OCI-LY1 (cell line): ENCODE measurements at regions not wholly inside any gene's neighbourhood (a gene's known extent, or its start where the extent isn't known, plus 50 kb on each side); places are given as distances from the start of the nearest gene placed in this dataset.

Experiments
- H2AFZ ChIP-seq: fragments of 200-600 bp; sonication (generic), shearing (Covaris generic); 2 replicates; pipeline ENCODE4 v1.6.0; 2014; ENCODE audit warnings: antibody characterized with exemption, mild to moderate bottlenecking, low read length
- H3F3A ChIP-seq: fragments of 200-600 bp; sonication (generic), shearing (Covaris generic); 2 replicates; pipeline ENCODE4 v1.6.0; 2014; ENCODE audit warnings: mild to moderate bottlenecking, antibody characterized with exemption, low read length, moderate library complexity; ENCODE audit not compliant: insufficient read depth
- H3K27ac ChIP-seq: fragments of 200-600 bp; sonication (generic); 2 replicates; pipeline ENCODE4 v1.5.1; 2014; ENCODE audit warnings: low read length, mixed run types, mild to moderate bottlenecking, low read depth; ENCODE audit not compliant: poor library complexity, severe bottlenecking
- H3K27me3 ChIP-seq: fragments of 200-600 bp; sonication (generic); 2 replicates; pipeline ENCODE4 v1.6.0; 2014; ENCODE audit warnings: antibody characterized with exemption, mild to moderate bottlenecking, low read length, moderate library complexity; ENCODE audit not compliant: insufficient read depth
- H3K36me3 ChIP-seq: fragments of 200-600 bp; sonication (generic); 2 replicates; pipeline ENCODE4 v1.6.1; 2014; ENCODE audit warnings: mild to moderate bottlenecking, antibody characterized with exemption, low read length, moderate library complexity, mixed read lengths; ENCODE audit not compliant: insufficient read depth
- H3K4me1 ChIP-seq: fragments of 200-600 bp; sonication (generic); 2 replicates; pipeline ENCODE4 v1.5.1; 2014; ENCODE audit warnings: mild to moderate bottlenecking, low read length, moderate library complexity; ENCODE audit not compliant: insufficient read depth, severe bottlenecking
- H3K4me2 ChIP-seq: fragments of 200-600 bp; sonication (generic), shearing (Covaris generic); 2 replicates; pipeline ENCODE4 v1.6.1; 2014; ENCODE audit warnings: low read length
- H3K4me3 ChIP-seq: fragments of 200-600 bp; sonication (generic); 2 replicates; pipeline ENCODE4 v1.5.1; 2014; ENCODE audit warnings: low read length, low read depth, mild to moderate bottlenecking, mixed read lengths; ENCODE audit not compliant: poor library complexity, severe bottlenecking
- H3K79me2 ChIP-seq: fragments of 200-600 bp; shearing (Covaris generic); 2 replicates; pipeline ENCODE4 v1.6.1; 2016; ENCODE audit warnings: mixed run types, low read length, mixed read lengths; ENCODE audit not compliant: insufficient read depth
- H3K9ac ChIP-seq: fragments of 200-600 bp; sonication (generic), shearing (Covaris generic); 2 replicates; pipeline ENCODE4 v1.6.1; 2014; ENCODE audit warnings: mild to moderate bottlenecking, low read length, mixed read lengths
- H3K9me2 ChIP-seq: fragments of 200-600 bp; sonication (generic), shearing (Covaris generic); 2 replicates; pipeline ENCODE4 v1.6.1; 2014; ENCODE audit warnings: low read depth, mild to moderate bottlenecking, low read length, mixed read lengths
- H3K9me3 ChIP-seq: fragments of 200-600 bp; shearing (Covaris generic); 2 replicates; pipeline ENCODE4 v1.6.1; 2014; ENCODE audit warnings: low read length, mixed read lengths
- H4K20me1 ChIP-seq: fragments of 200-600 bp; sonication (generic), shearing (Covaris generic); 2 replicates; pipeline ENCODE4 v1.6.0; 2016; ENCODE audit warnings: mild to moderate bottlenecking, low read length; ENCODE audit not compliant: insufficient read depth
- EZH2 ChIP-seq: fragments of 200-600 bp; sonication (generic), shearing (Covaris generic); IDR thresholded peaks from 2 replicates; pipeline ENCODE4 v1.8.0; 2017; ENCODE audit warnings: borderline replicate concordance, mixed run types, mild to moderate bottlenecking, antibody characterized with exemption, low read length, moderate library complexity, mixed read lengths
- TF ChIP-seq, protein P1 (sequence below): fragments of 200-600 bp; sonication (generic), shearing (Covaris generic); IDR thresholded peaks from 2 replicates; pipeline ENCODE4 v1.5.1; 2017; ENCODE audit warnings: mild to moderate bottlenecking, antibody characterized with exemption, low read length, moderate library complexity, mixed read lengths

DNA sequence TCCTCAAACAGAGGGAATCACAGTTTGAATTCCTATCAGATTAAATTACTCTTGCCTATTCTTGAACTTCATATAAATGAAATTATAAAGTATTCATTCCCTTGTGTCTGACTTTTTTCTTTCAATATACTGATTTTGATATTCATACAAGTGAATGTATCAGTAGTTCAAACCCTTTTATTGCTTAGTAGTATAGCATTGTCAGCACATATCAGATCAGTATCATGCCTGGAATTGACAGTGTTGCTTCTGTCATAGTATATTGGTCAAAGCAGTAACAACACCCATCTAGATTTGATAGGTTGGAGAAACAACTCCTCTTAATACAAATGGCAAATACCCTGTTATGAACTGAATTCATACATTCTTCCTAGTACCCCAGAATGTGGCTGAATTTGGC is 89.1 kb upstream of the SLC35F1 start:
- Histone ChIP-seq H2AFZ (no peak overlapping the region), H3K36me3 (no peaks in the 10 kb centered on the region), H3K9ac (no peak overlapping the region), H3K9me3 (no peaks in the 10 kb centered on the region), H3K4me1 (no peaks in the 10 kb centered on the region), H3K9me2 (no peaks in the 10 kb centered on the region), H3K79me2 (no peaks in the 10 kb centered on the region), H4K20me1 (no peaks in the 10 kb centered on the region), H3K4me3 (no peak overlapping the region), H3K27ac (no peak overlapping the region), H3F3A (no peaks in the 10 kb centered on the region), H3K27me3 (no peaks in the 10 kb centered on the region), H3K4me2 (no peak overlapping the region)
- TF ChIP-seq EZH2, result no peak
- TF ChIP-seq, protein P1, sequence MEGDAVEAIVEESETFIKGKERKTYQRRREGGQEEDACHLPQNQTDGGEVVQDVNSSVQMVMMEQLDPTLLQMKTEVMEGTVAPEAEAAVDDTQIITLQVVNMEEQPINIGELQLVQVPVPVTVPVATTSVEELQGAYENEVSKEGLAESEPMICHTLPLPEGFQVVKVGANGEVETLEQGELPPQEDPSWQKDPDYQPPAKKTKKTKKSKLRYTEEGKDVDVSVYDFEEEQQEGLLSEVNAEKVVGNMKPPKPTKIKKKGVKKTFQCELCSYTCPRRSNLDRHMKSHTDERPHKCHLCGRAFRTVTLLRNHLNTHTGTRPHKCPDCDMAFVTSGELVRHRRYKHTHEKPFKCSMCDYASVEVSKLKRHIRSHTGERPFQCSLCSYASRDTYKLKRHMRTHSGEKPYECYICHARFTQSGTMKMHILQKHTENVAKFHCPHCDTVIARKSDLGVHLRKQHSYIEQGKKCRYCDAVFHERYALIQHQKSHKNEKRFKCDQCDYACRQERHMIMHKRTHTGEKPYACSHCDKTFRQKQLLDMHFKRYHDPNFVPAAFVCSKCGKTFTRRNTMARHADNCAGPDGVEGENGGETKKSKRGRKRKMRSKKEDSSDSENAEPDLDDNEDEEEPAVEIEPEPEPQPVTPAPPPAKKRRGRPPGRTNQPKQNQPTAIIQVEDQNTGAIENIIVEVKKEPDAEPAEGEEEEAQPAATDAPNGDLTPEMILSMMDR, result no peak

DNA sequence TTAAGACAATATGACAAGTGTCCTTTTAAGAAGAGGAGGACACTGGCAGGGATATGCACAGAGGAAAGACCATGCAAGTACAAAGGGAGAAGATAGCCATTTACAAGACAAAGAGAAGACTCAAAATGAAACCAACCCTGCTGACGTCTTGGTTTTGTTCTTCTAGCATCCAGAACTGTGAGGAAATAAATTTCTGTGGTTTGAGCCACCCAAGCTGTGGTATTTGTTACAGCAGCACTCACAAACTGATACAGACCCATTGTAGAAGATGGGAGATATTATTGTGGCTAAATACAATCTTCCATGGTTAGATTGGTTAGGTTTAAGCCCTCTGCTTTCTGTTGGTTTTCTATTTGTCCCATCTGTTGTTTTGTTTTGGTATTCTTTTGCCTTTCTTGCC is 88.6 kb upstream of the SLC35F1 start:
- Histone ChIP-seq H3K36me3 (no peaks in the 10 kb centered on the region), H3K27ac (no peak overlapping the region), H3K9me3 (no peaks in the 10 kb centered on the region), H3K79me2 (no peaks in the 10 kb centered on the region), H3K4me3 (no peak overlapping the region), H4K20me1 (no peaks in the 10 kb centered on the region), H3K27me3 (no peaks in the 10 kb centered on the region), H3K4me2 (no peak overlapping the region), H3K4me1 (no peaks in the 10 kb centered on the region), H3K9ac (no peak overlapping the region), H3F3A (no peaks in the 10 kb centered on the region), H3K9me2 (no peaks in the 10 kb centered on the region), H2AFZ (no peak overlapping the region)
- TF ChIP-seq EZH2, result no peak
- TF ChIP-seq, protein P1, result no peak

DNA sequence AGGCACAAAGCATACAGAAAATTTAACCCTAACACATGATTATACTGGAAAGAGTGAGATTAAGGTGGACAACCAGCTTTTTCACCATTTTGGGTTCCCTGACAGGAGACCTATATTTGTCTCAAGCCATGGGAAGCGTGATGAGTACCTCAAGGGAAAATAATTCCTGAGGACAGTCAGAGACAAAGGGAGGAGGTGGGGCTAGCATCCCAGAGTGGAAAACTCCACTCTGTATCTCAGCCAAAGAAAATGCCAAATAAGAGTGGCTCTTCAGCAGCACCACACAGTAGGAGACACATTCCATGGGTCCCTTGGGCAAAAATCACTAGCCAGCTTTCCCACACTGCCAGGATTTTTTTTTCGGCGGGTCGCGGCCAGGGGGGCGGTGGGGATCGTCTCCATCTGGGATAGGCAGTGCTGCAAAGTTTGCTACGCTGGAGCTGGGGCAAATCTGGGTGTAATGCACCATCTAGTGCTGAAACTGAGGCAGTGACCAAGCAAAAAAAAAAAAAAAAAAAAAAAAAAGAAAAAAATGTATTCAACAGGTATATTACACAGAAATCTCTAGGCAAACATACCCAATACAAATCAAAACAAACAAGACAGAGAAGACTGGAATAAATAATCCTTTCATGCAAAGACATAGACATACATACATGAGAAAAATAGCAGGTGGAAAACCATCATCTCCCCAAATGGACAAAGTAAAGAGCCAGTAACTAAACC is 77.3 kb upstream of the SLC35F1 start:
- H2AFZ ChIP-seq, result no peak overlapping the region
- no peaks in the 10 kb centered on the region for H3K4me1 ChIP-seq
- H3K4me2 ChIP-seq, result no peak overlapping the region
- no peaks in the 10 kb centered on the region for H3F3A ChIP-seq
- no peak overlapping the region for H3K9ac ChIP-seq
- no peaks in the 10 kb centered on the region for H3K9me3 ChIP-seq
- H3K79me2 ChIP-seq, result no peaks in the 10 kb centered on the region
- H3K27me3 ChIP-seq, result no peaks in the 10 kb centered on the region
- H3K27ac ChIP-seq, result no peak overlapping the region
- no peaks in the 10 kb centered on the region for H4K20me1 ChIP-seq
- TF ChIP-seq EZH2, result no peak
- TF ChIP-seq, protein P1, result peak; percentile 43; the same call in 1 of the 2 replicates
- no peaks in the 10 kb centered on the region for H3K9me2 ChIP-seq
- no peaks in the 10 kb centered on the region for H3K36me3 ChIP-seq
- H3K4me3 ChIP-seq, result no peak overlapping the region
